Thoracic aorta (tissue), 2 donors: ENCODE measurements at regions not wholly inside any gene's neighbourhood (a gene's known extent, or its start where the extent isn't known, plus 50 kb on each side); places are given as distances from the start of the nearest gene placed in this dataset.
"Not testable (repeated sequence)": the region's sequence is repeated elsewhere in the genome, so short reads cannot be mapped to it uniquely, and the experiment has no call there.

Experiments used
- ATAC-seq: fragments of 150-250 bp; one replicate; pipeline ENCODE4 v1.8.0; 2017; ENCODE audit warnings: low read depth; ENCODE audit not compliant: insufficient number of reproducible peaks, low FRiP score
- DNase-seq: peaks from one replicate; pipeline ENCODE4 v3.0.0-alpha.2; 2020; ENCODE audit warnings: low spot score
- H3K27ac ChIP-seq, 2 donors: fragments of 200-600 bp; sonication (generic); 1 replicate in 1 of 2; 2 replicates in 1 of 2; pipeline ENCODE4 v1.5.1; 2016; ENCODE audit warnings: mild to moderate bottlenecking in 2 of 2, moderate library complexity in 2 of 2
- H3K27me3 ChIP-seq: fragments of 200-600 bp; sonication (generic); replicated peaks from 2 replicates; pipeline ENCODE4 v1.6.0; 2016; ENCODE audit warnings: mild to moderate bottlenecking; ENCODE audit not compliant: insufficient read depth
- H3K36me3 ChIP-seq: fragments of 200-600 bp; sonication (generic); one replicate; pipeline ENCODE4 v1.5.1; 2016
- H3K4me1 ChIP-seq, 2 donors: fragments of 200-600 bp; sonication (generic); 1 replicate in 1 of 2; 2 replicates in 1 of 2; pipeline versions ENCODE4 v1.5.1 to v1.6.0; 2016; ENCODE audit warnings: low read depth in 2 of 2, mild to moderate bottlenecking in 1 of 2; ENCODE audit not compliant: control insufficient read depth in 1 of 2
- H3K4me3 ChIP-seq: fragments of 200-600 bp; sonication (generic); 2 replicates; pipeline ENCODE4 v1.5.1; 2016; ENCODE audit warnings: mild to moderate bottlenecking
- H3K9me3 ChIP-seq: fragments of 200-600 bp; sonication (generic); 2 replicates; pipeline ENCODE4 v1.5.1; 2016

GRCh38 chr2:111417026-111417425 lies 296.3 kb downstream of the BCL2L11 start:
- not testable (repeated sequence) for H3K27me3 ChIP-seq, H3K4me3 ChIP-seq, H3K27ac ChIP-seq, H3K36me3 ChIP-seq, H3K9me3 ChIP-seq, DNase-seq, H3K4me1 ChIP-seq, ATAC-seq

DNA sequence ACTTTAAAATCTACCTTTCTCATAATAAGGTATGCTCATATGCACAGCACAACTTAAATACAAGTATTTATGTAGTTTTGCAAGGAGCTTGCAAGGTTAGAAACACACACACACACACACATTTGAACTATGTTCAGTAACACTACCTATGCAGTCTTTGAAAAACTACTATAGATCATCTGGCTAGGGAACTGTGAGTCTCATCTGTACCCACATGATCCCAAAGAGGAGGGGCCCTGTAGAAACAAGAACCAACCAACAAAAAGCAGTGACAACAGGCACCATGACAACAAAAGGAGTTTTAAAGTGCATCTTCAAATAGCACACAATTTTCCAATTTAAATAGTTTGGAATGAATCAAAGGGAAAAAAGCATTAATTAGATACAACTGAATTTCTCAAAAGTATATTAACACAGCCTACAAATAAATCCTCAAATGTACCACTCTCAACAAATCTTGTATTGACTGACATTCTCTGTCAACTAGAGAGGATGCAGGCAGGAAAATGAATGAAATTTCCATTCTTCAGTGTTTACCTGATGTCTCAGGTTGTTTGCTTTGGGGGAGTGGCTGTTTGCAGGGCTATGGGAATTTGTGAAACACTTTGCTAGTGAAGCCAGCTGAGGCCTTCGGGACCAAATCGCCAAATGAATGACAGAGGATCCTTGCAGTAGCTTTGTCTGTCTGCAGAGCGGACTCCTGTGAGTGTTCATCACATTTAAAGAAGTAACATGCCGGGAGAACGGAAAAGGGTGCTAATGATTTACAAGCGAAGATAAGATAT lies 297.6 kb downstream of the BCL2L11 start:
- H3K4me1 ChIP-seq, H3K27me3 ChIP-seq, H3K27ac ChIP-seq, H3K36me3 ChIP-seq, H3K4me3 ChIP-seq, DNase-seq, ATAC-seq, H3K9me3 ChIP-seq: not testable (repeated sequence)

DNA sequence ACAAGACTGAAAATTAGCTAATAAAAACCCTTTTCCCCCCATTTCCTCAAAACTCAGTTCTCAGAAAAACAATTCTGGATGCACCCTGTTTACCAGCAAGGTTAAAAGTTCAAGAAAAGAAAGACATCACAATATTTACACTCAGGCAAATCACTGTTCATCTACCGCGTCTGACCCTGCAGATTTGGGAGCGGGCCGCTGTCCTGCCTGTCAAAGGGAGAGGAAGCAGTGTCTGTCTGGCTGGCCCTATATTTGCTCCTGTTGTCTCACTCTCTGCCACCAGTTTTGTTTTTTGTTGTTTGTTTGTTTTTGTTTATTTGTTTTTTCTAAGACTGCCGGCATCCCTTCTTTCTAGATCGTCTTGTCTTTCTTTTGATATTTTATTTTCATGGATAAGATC lies 299.4 kb downstream of the BCL2L11 start:
- H3K4me3 ChIP-seq, H3K9me3 ChIP-seq, H3K27me3 ChIP-seq, ATAC-seq, DNase-seq, H3K27ac ChIP-seq, H3K36me3 ChIP-seq, H3K4me1 ChIP-seq: not testable (repeated sequence)

- not testable (repeated sequence) for H3K4me1 ChIP-seq, DNase-seq, H3K9me3 ChIP-seq, H3K36me3 ChIP-seq, H3K4me3 ChIP-seq, H3K27me3 ChIP-seq, ATAC-seq, H3K27ac ChIP-seq
Measured at GRCh38 chr2:111420835-111421234, 300.1 kb downstream of the BCL2L11 start.

- H3K9me3 ChIP-seq, H3K27me3 ChIP-seq, ATAC-seq, DNase-seq, H3K4me1 ChIP-seq, H3K36me3 ChIP-seq, H3K27ac ChIP-seq, H3K4me3 ChIP-seq: not testable (repeated sequence)
Measured at GRCh38 chr2:111421949-111422348, 301.2 kb downstream of the BCL2L11 start.

DNA sequence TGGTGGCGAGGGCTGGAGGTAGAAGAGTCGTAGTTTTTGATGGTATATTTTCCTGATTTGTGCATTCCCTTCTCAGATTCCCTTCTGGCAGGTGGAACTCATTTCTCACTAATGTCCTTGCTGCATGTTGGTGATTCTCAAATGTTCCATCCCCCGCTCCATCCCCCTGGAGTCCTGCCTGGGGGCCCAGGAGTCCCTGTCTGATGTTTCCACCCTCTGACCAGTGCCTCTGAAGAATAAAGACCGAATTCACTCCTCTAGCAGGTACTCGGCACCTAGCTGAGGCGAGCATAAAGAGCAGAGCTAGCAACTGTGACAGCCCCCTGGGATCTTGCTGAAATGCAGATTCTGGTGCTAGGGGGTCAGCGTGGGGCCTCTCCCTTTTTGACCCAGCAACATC lies 301.8 kb downstream of the BCL2L11 start:
- DNase-seq, H3K4me1 ChIP-seq, H3K27ac ChIP-seq, H3K4me3 ChIP-seq, H3K36me3 ChIP-seq, ATAC-seq, H3K9me3 ChIP-seq, H3K27me3 ChIP-seq: not testable (repeated sequence)

- H3K27me3 ChIP-seq, H3K4me3 ChIP-seq, H3K27ac ChIP-seq, H3K9me3 ChIP-seq, ATAC-seq, H3K4me1 ChIP-seq, H3K36me3 ChIP-seq, DNase-seq: not testable (repeated sequence)
Measured at GRCh38 chr2:111423184-111423583, 302.5 kb downstream of the BCL2L11 start.

DNA sequence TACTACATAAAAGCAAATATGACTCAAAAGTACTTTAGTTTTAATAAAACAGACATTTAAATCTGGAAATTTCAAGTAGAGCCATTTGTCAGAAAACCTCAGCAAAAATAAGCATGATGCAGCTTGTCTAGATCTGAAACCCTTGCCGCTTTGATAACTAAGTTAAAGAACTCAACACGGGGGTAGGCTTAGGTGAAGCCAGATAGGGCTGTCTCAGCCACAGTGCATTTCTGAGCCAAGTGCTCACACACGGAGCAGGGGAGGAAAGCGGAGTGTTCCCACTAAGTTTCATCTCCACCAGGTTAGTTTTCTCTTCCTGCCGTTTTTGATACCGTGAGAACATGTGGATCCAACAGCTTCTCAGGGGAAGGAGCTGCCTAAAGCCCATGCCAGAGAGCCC lies 303.5 kb downstream of the BCL2L11 start:
- H3K4me3 ChIP-seq, H3K27ac ChIP-seq, H3K4me1 ChIP-seq, H3K9me3 ChIP-seq, H3K36me3 ChIP-seq, ATAC-seq, DNase-seq, H3K27me3 ChIP-seq: not testable (repeated sequence)

DNA sequence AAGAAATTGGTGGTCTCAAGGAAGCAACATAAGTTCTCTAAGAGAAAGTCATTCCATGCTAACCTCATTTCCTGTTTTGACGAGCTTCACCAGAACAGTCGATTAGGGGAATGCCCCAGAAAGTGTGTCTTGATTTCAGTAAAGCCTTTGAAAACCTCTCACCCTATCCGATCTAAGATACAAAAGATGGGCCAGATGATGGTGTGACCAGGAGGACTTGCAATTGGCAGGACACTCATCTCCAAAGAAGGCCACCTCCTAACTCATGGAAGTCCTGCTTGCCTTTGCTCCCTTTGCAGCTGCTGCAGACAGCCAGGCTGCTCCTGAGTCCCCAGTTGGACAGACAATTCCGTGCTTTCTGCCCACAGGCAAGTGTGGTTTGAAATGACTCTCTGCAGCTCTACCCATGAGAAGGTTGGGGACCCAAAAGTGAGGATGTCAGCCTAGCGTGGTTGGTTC lies 304.2 kb downstream of the BCL2L11 start:
- not testable (repeated sequence) for H3K4me3 ChIP-seq, H3K27ac ChIP-seq, ATAC-seq, DNase-seq, H3K36me3 ChIP-seq, H3K27me3 ChIP-seq, H3K9me3 ChIP-seq, H3K4me1 ChIP-seq

- not testable (repeated sequence) for H3K4me3 ChIP-seq, H3K4me1 ChIP-seq, DNase-seq, H3K27me3 ChIP-seq, H3K36me3 ChIP-seq, H3K27ac ChIP-seq, ATAC-seq, H3K9me3 ChIP-seq
Measured at GRCh38 chr2:111425789-111426201, 305.1 kb downstream of the BCL2L11 start.

GRCh38 chr2:111427346-111427745 lies 306.6 kb downstream of the BCL2L11 start:
- not testable (repeated sequence) for H3K27me3 ChIP-seq, H3K9me3 ChIP-seq, H3K4me1 ChIP-seq, H3K4me3 ChIP-seq, DNase-seq, ATAC-seq, H3K27ac ChIP-seq, H3K36me3 ChIP-seq

- H3K27ac ChIP-seq, H3K4me1 ChIP-seq, DNase-seq, ATAC-seq, H3K9me3 ChIP-seq, H3K27me3 ChIP-seq, H3K4me3 ChIP-seq, H3K36me3 ChIP-seq: not testable (repeated sequence)
Measured at GRCh38 chr2:111428915-111429314, 308.2 kb downstream of the BCL2L11 start.

DNA sequence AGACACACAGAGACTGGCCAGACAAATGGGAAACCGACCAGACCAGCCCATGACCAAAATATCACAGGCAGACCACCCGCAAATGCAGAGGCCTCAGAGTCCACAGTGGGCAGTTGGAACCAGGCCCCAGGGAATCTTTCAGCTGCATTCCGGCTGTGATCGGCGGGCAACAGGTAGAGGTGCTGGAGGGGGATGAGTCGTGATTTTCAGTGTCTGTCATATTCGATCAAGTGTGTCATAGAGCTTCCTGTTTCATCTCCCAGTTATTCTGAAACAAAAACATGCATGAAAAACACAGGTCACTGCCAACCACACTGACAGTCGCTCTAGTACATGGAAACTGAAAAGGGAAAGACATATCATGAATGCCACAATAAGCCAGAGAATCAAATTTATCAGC lies 308.6 kb downstream of the BCL2L11 start:
- H3K36me3 ChIP-seq, DNase-seq, H3K27me3 ChIP-seq, H3K9me3 ChIP-seq, H3K4me1 ChIP-seq, H3K27ac ChIP-seq, H3K4me3 ChIP-seq, ATAC-seq: not testable (repeated sequence)
